ENCODE measurements at regions not wholly inside any gene's neighbourhood (a gene's known extent, or its start where the extent isn't known, plus 50 kb on each side); places are given as distances from the start of the nearest gene placed in this dataset.

- no peaks in the 10 kb centered on the region for H3K36me3 ChIP-seq
- no peaks in the 10 kb centered on the region for H3K4me1 ChIP-seq
- intact Hi-C loops (cut with DNase I) = no loop called here
- no peaks in the 10 kb centered on the region for H3K9me3 ChIP-seq
- H3K4me3 ChIP-seq = no peak overlapping the region
- H3K27ac ChIP-seq = no peak overlapping the region
- no peak for TF ChIP-seq CTCF (IDR thresholded peaks at IDR 0.05)
- no peak for DNase-seq
- H3K9ac ChIP-seq (ENCODE audit: low read depth in 2 of 2, low read length in 2 of 2) = no peak overlapping the region
- H3K27me3 ChIP-seq = no peaks in the 10 kb centered on the region
Measured at GRCh38 chr12:105812366-105812765, 326.4 kb downstream of the NUAK1 start.

- H3K27me3 ChIP-seq = no peaks in the 10 kb centered on the region
- H3K27ac ChIP-seq = no peak overlapping the region
- H3K36me3 ChIP-seq = no peaks in the 10 kb centered on the region
- intact Hi-C loops (cut with DNase I) = no loop called here
- TF ChIP-seq CTCF (IDR thresholded peaks at IDR 0.05) = no peak
- no peaks in the 10 kb centered on the region for H3K9me3 ChIP-seq
- no peak overlapping the region for H3K4me3 ChIP-seq
- H3K9ac ChIP-seq (ENCODE audit: low read depth in 2 of 2, low read length in 2 of 2) = no peak overlapping the region
- DNase-seq = no peak
- no peaks in the 10 kb centered on the region for H3K4me1 ChIP-seq
Measured at GRCh38 chr12:105813201-105813600, 325.6 kb downstream of the NUAK1 start.

GRCh38 chr12:105814283-105814682 lies 324.5 kb downstream of the NUAK1 start:
- Histone ChIP-seq H3K27me3 (no peaks in the 10 kb centered on the region), H3K36me3 (no peaks in the 10 kb centered on the region), H3K9me3 (no peaks in the 10 kb centered on the region), H3K9ac (ENCODE audit: low read depth in 2 of 2, low read length in 2 of 2) (no peak overlapping the region), H3K4me1 (no peaks in the 10 kb centered on the region), H3K27ac (no peak overlapping the region), H3K4me3 (no peak overlapping the region)
- no peak for TF ChIP-seq CTCF (IDR thresholded peaks at IDR 0.05)
- intact Hi-C loops (cut with DNase I) = no loop called here
- no peak for DNase-seq

GRCh38 chr12:105819549-105819948 lies 319.2 kb downstream of the NUAK1 start:
- H3K4me1 ChIP-seq = no peaks in the 10 kb centered on the region
- DNase-seq = no peak
- no peak for TF ChIP-seq CTCF (IDR thresholded peaks at IDR 0.05)
- no peaks in the 10 kb centered on the region for H3K36me3 ChIP-seq
- H3K27ac ChIP-seq = no peak overlapping the region
- no peak overlapping the region for H3K4me3 ChIP-seq
- H3K27me3 ChIP-seq = no peaks in the 10 kb centered on the region
- H3K9ac ChIP-seq (ENCODE audit: low read depth in 2 of 2, low read length in 2 of 2) = no peak overlapping the region
- intact Hi-C loops (cut with DNase I) = no loop called here
- no peaks in the 10 kb centered on the region for H3K9me3 ChIP-seq

GRCh38 chr12:105820429-105821125 lies 318.2 kb downstream of the NUAK1 start:
- no peak for DNase-seq

More at GRCh38 chr12:105820429-105821125, 318.2 kb downstream of the NUAK1 start:
- Histone ChIP-seq H3K4me1 (no peaks in the 10 kb centered on the region), H3K9ac (ENCODE audit: low read depth in 2 of 2, low read length in 2 of 2) (no peak overlapping the region), H3K27ac (no peak overlapping the region), H3K27me3 (no peaks in the 10 kb centered on the region), H3K36me3 (no peaks in the 10 kb centered on the region), H3K9me3 (no peaks in the 10 kb centered on the region), H3K4me3 (no peak overlapping the region)
- TF ChIP-seq CTCF (IDR thresholded peaks at IDR 0.05) = no peak
- intact Hi-C loops (cut with DNase I) = no loop called here

All from colonic mucosa (tissue), 4 donors.